ENCODE measurements at regions not wholly inside any gene's neighbourhood (a gene's known extent, or its start where the extent isn't known, plus 50 kb on each side); places are given as distances from the start of the nearest gene placed in this dataset.

DNA sequence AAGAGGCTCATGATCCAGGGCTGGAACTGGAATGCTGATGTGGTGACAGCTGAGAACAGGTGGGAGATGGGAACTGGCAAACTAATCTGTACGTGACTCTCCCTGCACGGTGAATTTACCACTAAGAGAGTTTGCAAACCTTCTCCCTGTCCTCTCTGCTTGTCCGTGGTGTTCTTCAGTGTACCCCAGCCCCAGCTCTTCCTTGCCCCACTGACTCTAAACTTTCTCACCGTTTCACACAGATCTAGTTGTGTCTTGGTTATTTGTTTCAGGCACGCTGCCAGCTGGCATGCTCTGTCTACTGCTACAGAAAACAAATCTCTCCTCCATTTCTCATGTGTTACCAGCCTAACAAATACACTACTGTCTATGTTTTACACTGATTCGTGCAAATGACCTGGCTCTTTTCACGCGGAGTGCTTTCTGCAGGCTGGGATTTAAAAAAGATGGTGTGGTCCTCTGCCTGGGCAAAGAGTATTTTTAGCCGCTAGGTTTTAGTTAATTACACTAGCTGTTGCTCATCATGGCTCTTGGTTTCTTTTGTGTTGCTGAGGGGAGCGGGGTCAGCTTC, 192.7 kb upstream of the LRIG1 start:
- no peaks in the 10 kb centered on the region for H3K36me3 ChIP-seq (ENCODE audit: control insufficient read depth in 2 of 2, insufficient read depth in 1 of 2, low read length in 2 of 2)
- no peaks in the 10 kb centered on the region for H3K4me1 ChIP-seq (ENCODE audit: control insufficient read depth, insufficient read depth, low read length)
- H3K4me3 ChIP-seq (ENCODE audit: low read depth, low read length), result no peak overlapping the region
- ChIA-PET CTCF (no interaction called here), POLR2A (no interaction called here)
- H3K9me3 ChIP-seq (ENCODE audit: control insufficient read depth, insufficient read depth, low read depth, low read length), result no peaks in the 10 kb centered on the region
- TF ChIP-seq SP2 (tag by site-specific recombination; IDR thresholded peaks at IDR 0.05) (no peak), ZBTB48 (tag by site-specific recombination; IDR thresholded peaks at IDR 0.05) (no peak), KLF16 (tag by site-specific recombination; IDR thresholded peaks at IDR 0.05) (no peak), ZNF157 (tag by site-specific recombination; IDR thresholded peaks at IDR 0.05) (no peak), ZNF248 (tag by site-specific recombination; IDR thresholded peaks at IDR 0.05) (no peak), ZNF580 (tag by site-specific recombination; IDR thresholded peaks at IDR 0.05) (no peak), ZNF202 (tag by site-specific recombination; IDR thresholded peaks at IDR 0.05; ENCODE audit: borderline replicate concordance) (no peak), ZNF664 (tag by site-specific recombination; IDR thresholded peaks at IDR 0.05) (no peak), REST (tag by site-specific recombination; IDR thresholded peaks at IDR 0.05) (no peak), ZNF311 (tag by site-specific recombination; IDR thresholded peaks at IDR 0.05; ENCODE audit: borderline replicate concordance) (no peak), ZSCAN16 (tag by site-specific recombination; IDR thresholded peaks at IDR 0.05) (no peak), MZF1 (tag by site-specific recombination; IDR thresholded peaks at IDR 0.05; ENCODE audit: borderline replicate concordance) (no peak), FEZF1 (tag by site-specific recombination; IDR thresholded peaks at IDR 0.05) (no peak)
- TF ChIP-seq, protein P1, sequence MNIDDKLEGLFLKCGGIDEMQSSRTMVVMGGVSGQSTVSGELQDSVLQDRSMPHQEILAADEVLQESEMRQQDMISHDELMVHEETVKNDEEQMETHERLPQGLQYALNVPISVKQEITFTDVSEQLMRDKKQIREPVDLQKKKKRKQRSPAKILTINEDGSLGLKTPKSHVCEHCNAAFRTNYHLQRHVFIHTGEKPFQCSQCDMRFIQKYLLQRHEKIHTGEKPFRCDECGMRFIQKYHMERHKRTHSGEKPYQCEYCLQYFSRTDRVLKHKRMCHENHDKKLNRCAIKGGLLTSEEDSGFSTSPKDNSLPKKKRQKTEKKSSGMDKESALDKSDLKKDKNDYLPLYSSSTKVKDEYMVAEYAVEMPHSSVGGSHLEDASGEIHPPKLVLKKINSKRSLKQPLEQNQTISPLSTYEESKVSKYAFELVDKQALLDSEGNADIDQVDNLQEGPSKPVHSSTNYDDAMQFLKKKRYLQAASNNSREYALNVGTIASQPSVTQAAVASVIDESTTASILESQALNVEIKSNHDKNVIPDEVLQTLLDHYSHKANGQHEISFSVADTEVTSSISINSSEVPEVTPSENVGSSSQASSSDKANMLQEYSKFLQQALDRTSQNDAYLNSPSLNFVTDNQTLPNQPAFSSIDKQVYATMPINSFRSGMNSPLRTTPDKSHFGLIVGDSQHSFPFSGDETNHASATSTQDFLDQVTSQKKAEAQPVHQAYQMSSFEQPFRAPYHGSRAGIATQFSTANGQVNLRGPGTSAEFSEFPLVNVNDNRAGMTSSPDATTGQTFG (tag by site-specific recombination; IDR thresholded peaks at IDR 0.05; ENCODE audit: borderline replicate concordance), result no peak
- TF ChIP-seq, protein P2, sequence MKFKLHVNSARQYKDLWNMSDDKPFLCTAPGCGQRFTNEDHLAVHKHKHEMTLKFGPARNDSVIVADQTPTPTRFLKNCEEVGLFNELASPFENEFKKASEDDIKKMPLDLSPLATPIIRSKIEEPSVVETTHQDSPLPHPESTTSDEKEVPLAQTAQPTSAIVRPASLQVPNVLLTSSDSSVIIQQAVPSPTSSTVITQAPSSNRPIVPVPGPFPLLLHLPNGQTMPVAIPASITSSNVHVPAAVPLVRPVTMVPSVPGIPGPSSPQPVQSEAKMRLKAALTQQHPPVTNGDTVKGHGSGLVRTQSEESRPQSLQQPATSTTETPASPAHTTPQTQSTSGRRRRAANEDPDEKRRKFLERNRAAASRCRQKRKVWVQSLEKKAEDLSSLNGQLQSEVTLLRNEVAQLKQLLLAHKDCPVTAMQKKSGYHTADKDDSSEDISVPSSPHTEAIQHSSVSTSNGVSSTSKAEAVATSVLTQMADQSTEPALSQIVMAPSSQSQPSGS (tag by site-specific recombination; IDR thresholded peaks at IDR 0.05; ENCODE audit: low read depth), result no peak
- TF ChIP-seq, protein P3, sequence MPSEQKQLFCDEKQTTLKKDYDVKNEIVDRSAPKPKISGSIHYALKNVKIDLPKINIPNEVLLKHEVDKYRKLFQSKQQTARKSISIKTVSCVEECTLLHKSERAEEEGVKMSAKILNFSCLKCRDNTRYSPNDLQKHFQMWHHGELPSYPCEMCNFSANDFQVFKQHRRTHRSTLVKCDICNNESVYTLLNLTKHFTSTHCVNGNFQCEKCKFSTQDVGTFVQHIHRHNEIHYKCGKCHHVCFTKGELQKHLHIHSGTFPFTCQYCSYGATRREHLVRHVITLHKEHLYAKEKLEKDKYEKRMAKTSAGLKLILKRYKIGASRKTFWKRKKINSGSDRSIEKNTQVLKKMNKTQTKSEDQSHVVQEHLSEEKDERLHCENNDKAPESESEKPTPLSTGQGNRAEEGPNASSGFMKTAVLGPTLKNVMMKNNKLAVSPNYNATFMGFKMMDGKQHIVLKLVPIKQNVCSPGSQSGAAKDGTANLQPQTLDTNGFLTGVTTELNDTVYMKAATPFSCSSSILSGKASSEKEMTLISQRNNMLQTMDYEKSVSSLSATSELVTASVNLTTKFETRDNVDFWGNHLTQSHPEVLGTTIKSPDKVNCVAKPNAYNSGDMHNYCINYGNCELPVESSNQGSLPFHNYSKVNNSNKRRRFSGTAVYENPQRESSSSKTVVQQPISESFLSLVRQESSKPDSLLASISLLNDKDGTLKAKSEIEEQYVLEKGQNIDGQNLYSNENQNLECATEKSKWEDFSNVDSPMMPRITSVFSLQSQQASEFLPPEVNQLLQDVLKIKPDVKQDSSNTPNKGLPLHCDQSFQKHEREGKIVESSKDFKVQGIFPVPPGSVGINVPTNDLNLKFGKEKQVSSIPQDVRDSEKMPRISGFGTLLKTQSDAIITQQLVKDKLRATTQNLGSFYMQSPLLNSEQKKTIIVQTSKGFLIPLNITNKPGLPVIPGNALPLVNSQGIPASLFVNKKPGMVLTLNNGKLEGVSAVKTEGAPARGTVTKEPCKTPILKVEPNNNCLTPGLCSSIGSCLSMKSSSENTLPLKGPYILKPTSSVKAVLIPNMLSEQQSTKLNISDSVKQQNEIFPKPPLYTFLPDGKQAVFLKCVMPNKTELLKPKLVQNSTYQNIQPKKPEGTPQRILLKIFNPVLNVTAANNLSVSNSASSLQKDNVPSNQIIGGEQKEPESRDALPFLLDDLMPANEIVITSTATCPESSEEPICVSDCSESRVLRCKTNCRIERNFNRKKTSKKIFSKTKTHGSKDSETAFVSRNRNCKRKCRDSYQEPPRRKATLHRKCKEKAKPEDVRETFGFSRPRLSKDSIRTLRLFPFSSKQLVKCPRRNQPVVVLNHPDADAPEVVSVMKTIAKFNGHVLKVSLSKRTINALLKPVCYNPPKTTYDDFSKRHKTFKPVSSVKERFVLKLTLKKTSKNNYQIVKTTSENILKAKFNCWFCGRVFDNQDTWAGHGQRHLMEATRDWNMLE (tag by site-specific recombination; conservative IDR thresholded peaks at IDR 0.05; ENCODE audit: low read depth), result no peak
- TF ChIP-seq, protein P4, sequence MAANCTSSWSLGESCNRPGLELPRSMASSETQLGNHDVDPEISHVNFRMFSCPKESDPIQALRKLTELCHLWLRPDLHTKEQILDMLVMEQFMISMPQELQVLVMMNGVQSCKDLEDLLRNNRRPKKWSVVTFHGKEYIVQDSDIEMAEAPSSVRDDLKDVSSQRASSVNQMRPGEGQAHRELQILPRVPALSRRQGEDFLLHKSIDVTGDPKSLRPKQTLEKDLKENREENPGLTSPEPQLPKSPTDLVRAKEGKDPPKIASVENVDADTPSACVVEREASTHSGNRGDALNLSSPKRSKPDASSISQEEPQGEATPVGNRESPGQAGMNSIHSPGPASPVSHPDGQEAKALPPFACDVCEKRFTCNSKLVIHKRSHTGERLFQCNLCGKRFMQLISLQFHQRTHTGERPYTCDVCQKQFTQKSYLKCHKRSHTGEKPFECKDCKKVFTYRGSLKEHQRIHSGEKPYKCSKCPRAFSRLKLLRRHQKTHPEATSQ (tag by site-specific recombination; IDR thresholded peaks at IDR 0.05), result no peak
- H3K27ac ChIP-seq (ENCODE audit: extremely low read depth, low read depth, low read length), result no peak overlapping the region

All from HEK293 (cell line).